Calu3 (cell line): ENCODE measurements at regions not wholly inside any gene's neighbourhood (a gene's known extent, or its start where the extent isn't known, plus 50 kb on each side); places are given as distances from the start of the nearest gene placed in this dataset.

Source experiments
- BruUV-seq: library from RNA; stranded (reverse); fragments of 400-500 nt; replicated peaks from 2 replicates; lab custom pipeline; 2021; lab: Mats Ljungman, UMichigan
- CTCF ChIA-PET: fragments of 300-600 bp; sonication (Branson Sonifier 250); formaldehyde crosslinking; loops from one replicate; lab custom pipeline; 2022; ENCODE audit warnings: antibody characterized with exemption; lab: Charles Lee
- DNase-seq: peaks from one replicate; pipeline ENCODE4 v3.0.0; 2022
- H3K27ac Mint-ChIP-seq: one replicate; pipeline ENCODE4 v1.8.0; 2022; ENCODE audit warnings: mixed read lengths; ENCODE audit not compliant: unreplicated experiment
- H3K27me3 Mint-ChIP-seq: one replicate; pipeline ENCODE4 v1.8.0; 2022; ENCODE audit warnings: mixed read lengths; ENCODE audit not compliant: unreplicated experiment
- H3K36me3 Mint-ChIP-seq: one replicate; pipeline ENCODE4 v1.8.0; 2022; ENCODE audit warnings: mild to moderate bottlenecking, moderate library complexity, mixed read lengths; ENCODE audit not compliant: insufficient read depth, unreplicated experiment
- H3K4me1 Mint-ChIP-seq: one replicate; pipeline ENCODE4 v1.8.0; 2022; ENCODE audit warnings: mild to moderate bottlenecking, low read depth, mixed read lengths; ENCODE audit not compliant: unreplicated experiment
- H3K4me3 Mint-ChIP-seq: one replicate; pipeline ENCODE4 v1.8.0; 2022; ENCODE audit warnings: mild to moderate bottlenecking, low read depth, moderate library complexity, mixed read lengths; ENCODE audit not compliant: unreplicated experiment
- H3K9me3 Mint-ChIP-seq: one replicate; pipeline ENCODE4 v1.8.0; 2022; ENCODE audit warnings: low read depth, mixed read lengths; ENCODE audit not compliant: unreplicated experiment
- intact Hi-C: fragments of 100-400 bp; cut with micrococcal nuclease; formaldehyde crosslinking; loops from one replicate; pipeline ENCODE4 v1.10.0; 2022; ENCODE audit not compliant: unreplicated experiment
- TF ChIP-seq, protein P1 (sequence below): fragments of 200-600 bp; IDR thresholded peaks from one replicate; pipeline ENCODE4 v1.8.0; 2022; ENCODE audit warnings: antibody characterized with exemption; ENCODE audit not compliant: unreplicated experiment

DNA sequence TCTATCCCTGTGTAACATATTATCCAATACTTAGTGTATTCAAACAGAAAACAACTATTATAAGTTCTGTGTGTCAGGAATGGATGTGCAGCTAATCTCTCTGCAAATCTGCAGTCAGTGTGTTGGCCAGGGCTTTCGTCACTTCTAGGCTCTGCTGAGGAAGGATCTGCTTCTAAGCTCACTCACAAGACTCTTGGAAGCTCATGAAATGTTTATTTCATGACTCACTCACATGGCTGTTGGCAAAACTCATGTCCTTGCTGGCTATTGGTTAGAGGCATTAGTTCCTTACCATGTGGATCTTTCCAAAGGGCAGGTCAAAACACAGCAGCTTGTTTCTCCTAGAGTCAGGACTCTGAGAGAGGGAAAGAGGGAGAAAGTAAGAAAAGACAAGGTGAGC lies 367.4 kb upstream of the SMARCA2 start:
- BruUV-seq = no TSS peak
- intact Hi-C loops = no loop called here
- CTCF ChIA-PET = interaction anchor here (0.6 kb wide), 1 partner anchor 1170 kb away, joined by 5 read pairs; no protein-coding TSS in a partner anchor
- Mint-ChIP-seq H3K4me3 (no peak overlapping the region), H3K4me1 (no peaks in the 10 kb centered on the region), H3K27me3 (no peaks in the 10 kb centered on the region), H3K27ac (no peak overlapping the region), H3K36me3 (no peaks in the 10 kb centered on the region), H3K9me3 (peaks cover 17% of the 10 kb centered on the region)
- DNase-seq = no peak
- TF ChIP-seq, protein P1, sequence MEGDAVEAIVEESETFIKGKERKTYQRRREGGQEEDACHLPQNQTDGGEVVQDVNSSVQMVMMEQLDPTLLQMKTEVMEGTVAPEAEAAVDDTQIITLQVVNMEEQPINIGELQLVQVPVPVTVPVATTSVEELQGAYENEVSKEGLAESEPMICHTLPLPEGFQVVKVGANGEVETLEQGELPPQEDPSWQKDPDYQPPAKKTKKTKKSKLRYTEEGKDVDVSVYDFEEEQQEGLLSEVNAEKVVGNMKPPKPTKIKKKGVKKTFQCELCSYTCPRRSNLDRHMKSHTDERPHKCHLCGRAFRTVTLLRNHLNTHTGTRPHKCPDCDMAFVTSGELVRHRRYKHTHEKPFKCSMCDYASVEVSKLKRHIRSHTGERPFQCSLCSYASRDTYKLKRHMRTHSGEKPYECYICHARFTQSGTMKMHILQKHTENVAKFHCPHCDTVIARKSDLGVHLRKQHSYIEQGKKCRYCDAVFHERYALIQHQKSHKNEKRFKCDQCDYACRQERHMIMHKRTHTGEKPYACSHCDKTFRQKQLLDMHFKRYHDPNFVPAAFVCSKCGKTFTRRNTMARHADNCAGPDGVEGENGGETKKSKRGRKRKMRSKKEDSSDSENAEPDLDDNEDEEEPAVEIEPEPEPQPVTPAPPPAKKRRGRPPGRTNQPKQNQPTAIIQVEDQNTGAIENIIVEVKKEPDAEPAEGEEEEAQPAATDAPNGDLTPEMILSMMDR = no peak

DNA sequence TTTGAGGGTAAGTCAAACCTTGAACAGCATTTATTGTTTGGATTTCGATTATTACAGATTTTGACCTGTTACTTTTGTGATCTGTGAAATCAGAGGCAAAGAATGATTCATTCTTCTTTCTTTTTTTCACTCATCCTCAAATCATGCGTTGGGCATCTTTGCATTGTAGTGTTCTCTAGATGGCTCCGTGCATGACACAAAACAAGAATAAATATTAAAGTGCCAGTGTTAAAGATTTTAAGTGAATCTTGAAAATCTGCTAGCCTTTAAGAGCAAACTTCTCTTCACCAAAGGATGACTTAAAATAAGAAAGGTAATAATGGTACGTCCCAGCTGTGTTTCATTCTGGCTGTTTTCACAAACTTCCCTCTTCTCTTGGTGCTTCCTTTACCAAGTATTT lies 361.9 kb upstream of the SMARCA2 start:
- Mint-ChIP-seq H3K4me1 (no peaks in the 10 kb centered on the region), H3K27ac (no peak overlapping the region), H3K9me3 (peaks cover 5% of the 10 kb centered on the region), H3K36me3 (no peaks in the 10 kb centered on the region), H3K4me3 (no peak overlapping the region), H3K27me3 (no peaks in the 10 kb centered on the region)
- intact Hi-C loops = no loop called here
- no peak for DNase-seq
- no TSS peak for BruUV-seq
- CTCF ChIA-PET = no interaction called here
- TF ChIP-seq, protein P1 = no peak

DNA sequence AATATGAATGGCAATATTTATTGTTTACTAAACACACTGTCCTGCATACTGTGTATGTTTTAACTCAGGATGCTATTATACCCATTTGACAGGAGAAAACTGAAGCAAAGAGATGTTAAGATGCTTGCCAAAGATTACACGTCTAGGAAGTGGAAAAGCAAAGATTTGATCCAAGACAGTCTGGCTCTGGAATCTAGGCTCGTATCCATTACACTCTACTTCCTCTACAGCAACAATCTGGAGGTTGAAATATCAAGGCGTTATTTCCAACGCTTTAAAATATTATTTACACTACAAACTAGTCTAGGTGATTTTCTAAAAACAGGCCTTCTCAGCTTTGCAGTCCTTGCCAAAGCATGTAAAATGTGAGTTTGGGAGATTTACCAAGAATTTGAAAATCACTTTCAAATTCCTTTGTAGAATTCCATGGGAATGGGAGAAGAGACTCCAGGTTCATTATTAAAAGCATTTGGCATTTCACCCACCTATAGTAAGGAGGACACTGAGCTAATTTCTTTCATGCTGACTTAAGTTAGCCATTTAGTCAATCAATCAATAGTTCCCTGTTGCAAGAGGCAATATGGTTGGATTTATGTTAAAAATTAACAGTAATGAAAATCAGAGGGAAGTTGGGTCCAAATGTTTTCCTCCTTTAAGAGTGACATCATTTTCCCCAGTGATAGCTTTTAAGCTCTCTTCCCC lies 356.3 kb upstream of the SMARCA2 start:
- no peak overlapping the region for H3K4me3 Mint-ChIP-seq

DNA sequence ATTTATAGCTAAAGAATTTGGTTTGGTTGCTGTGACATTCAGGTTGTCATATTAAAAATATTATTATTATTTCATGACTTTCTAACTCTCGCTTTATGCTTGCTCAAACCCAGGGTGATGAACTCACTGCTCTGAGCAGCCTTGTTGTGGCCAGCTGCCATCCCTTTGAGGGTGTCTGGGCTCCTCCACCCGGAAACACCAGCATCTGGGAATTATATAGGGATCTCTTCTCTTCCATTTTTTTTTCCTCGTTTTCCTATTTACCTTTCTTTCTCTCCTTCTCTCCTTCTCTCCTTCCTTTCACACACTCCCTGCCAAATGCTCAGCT lies 355.8 kb upstream of the SMARCA2 start:
- H3K9me3 Mint-ChIP-seq = peaks cover 7% of the 10 kb centered on the region
- H3K4me1 Mint-ChIP-seq = no peaks in the 10 kb centered on the region
- TF ChIP-seq, protein P1 = no peak
- H3K27me3 Mint-ChIP-seq = no peaks in the 10 kb centered on the region
- H3K4me3 Mint-ChIP-seq = no peak overlapping the region
- no TSS peak for BruUV-seq
- no peaks in the 10 kb centered on the region for H3K36me3 Mint-ChIP-seq
- CTCF ChIA-PET = no interaction called here
- no peak overlapping the region for H3K27ac Mint-ChIP-seq
- intact Hi-C loops = no loop called here
- DNase-seq = no peak

More for the DNA sequence above, 356.3 kb upstream of the SMARCA2 start:
- Mint-ChIP-seq H3K36me3 (no peaks in the 10 kb centered on the region), H3K9me3 (peaks cover 5% of the 10 kb centered on the region), H3K27me3 (no peaks in the 10 kb centered on the region), H3K4me1 (no peaks in the 10 kb centered on the region), H3K27ac (no peak overlapping the region)
- CTCF ChIA-PET = no interaction called here
- TF ChIP-seq, protein P1 = no peak
- intact Hi-C loops = no loop called here
- BruUV-seq = no TSS peak
- no peak for DNase-seq
